IMR-90 (cell line): ENCODE measurements at regions not wholly inside any gene's neighbourhood (a gene's known extent, or its start where the extent isn't known, plus 50 kb on each side); places are given as distances from the start of the nearest gene placed in this dataset.

Source experiments
- CHD1 ChIP-seq: IDR thresholded peaks from 2 replicates; pipeline ENCODE4 v1.6.1; 2012; ENCODE audit warnings: low read depth, low read length, improper control_type of control experiment
- FOS ChIP-seq: fragments of 150-350 bp; IDR thresholded peaks from 2 replicates; pipeline ENCODE4 v1.6.1; 2016; ENCODE audit warnings: low read depth, low read length
- MAZ ChIP-seq: IDR thresholded peaks from 2 replicates; pipeline ENCODE4 v1.6.1; 2012; ENCODE audit warnings: low read depth, mild to moderate bottlenecking, low read length, improper control_type of control experiment, moderate library complexity, borderline replicate concordance
- POLR2A ChIP-seq: IDR thresholded peaks from 2 replicates; pipeline ENCODE4 v1.6.1; 2012; ENCODE audit warnings: mild to moderate bottlenecking, low read depth, low read length
- RAD21 ChIP-seq: IDR thresholded peaks from 2 replicates; pipeline ENCODE4 v1.6.1; 2012; ENCODE audit warnings: low read length, improper control_type of control experiment
- RFX5 ChIP-seq: IDR thresholded peaks from 2 replicates; pipeline ENCODE4 v1.8.0; 2012; ENCODE audit warnings: low read depth, mild to moderate bottlenecking, low read length, moderate library complexity
- TF ChIP-seq, protein P1 (sequence below): conservative IDR thresholded peaks from 2 replicates; pipeline ENCODE4 v1.5.1; 2012; ENCODE audit warnings: mild to moderate bottlenecking, low read depth, low read length, improper control_type of control experiment
- TF ChIP-seq, protein P2 (sequence below): fragments of 150-350 bp; IDR thresholded peaks from 2 replicates; pipeline ENCODE4 v1.6.1; 2017; ENCODE audit warnings: mild to moderate bottlenecking, antibody characterized with exemption, low read length, low read depth

DNA sequence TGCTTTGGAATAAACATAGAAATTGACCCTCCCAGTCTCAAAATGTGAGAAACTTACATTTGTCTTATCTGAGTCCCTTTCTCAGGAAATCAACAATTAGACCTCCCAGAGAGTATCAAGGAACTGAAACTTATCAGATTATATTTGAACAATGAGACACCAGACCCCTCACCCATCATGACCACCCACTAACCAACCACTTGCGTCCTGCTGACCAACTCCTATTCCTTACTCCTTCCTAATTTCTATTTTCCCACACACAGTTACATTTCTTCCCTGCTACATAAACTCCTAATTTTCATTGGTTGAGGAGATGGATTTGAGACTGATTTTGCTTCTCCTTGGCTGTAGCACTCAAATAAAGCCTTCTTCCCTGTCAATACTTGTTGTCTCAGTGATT lies 97.9 kb downstream of the TPBG start:
- TF ChIP-seq RFX5 (no peak), POLR2A (no peak), MAZ (no peak), CHD1 (no peak), RAD21 (no peak), FOS (no peak)
- TF ChIP-seq, protein P1, sequence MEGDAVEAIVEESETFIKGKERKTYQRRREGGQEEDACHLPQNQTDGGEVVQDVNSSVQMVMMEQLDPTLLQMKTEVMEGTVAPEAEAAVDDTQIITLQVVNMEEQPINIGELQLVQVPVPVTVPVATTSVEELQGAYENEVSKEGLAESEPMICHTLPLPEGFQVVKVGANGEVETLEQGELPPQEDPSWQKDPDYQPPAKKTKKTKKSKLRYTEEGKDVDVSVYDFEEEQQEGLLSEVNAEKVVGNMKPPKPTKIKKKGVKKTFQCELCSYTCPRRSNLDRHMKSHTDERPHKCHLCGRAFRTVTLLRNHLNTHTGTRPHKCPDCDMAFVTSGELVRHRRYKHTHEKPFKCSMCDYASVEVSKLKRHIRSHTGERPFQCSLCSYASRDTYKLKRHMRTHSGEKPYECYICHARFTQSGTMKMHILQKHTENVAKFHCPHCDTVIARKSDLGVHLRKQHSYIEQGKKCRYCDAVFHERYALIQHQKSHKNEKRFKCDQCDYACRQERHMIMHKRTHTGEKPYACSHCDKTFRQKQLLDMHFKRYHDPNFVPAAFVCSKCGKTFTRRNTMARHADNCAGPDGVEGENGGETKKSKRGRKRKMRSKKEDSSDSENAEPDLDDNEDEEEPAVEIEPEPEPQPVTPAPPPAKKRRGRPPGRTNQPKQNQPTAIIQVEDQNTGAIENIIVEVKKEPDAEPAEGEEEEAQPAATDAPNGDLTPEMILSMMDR, result no peak
- TF ChIP-seq, protein P2, sequence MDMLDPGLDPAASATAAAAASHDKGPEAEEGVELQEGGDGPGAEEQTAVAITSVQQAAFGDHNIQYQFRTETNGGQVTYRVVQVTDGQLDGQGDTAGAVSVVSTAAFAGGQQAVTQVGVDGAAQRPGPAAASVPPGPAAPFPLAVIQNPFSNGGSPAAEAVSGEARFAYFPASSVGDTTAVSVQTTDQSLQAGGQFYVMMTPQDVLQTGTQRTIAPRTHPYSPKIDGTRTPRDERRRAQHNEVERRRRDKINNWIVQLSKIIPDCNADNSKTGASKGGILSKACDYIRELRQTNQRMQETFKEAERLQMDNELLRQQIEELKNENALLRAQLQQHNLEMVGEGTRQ, result no peak
